NCI-H82 treated with DMSO at 0.1 percent for 48 hours (cell line): ENCODE measurements at regions not wholly inside any gene's neighbourhood (a gene's known extent, or its start where the extent isn't known, plus 50 kb on each side); places are given as distances from the start of the nearest gene placed in this dataset.

Source experiments
- DNase-seq: peaks from one replicate; lab custom pipeline; 2025; ENCODE audit not compliant: unreplicated experiment; lab: John Stamatoyannopoulos, UW

DNA sequence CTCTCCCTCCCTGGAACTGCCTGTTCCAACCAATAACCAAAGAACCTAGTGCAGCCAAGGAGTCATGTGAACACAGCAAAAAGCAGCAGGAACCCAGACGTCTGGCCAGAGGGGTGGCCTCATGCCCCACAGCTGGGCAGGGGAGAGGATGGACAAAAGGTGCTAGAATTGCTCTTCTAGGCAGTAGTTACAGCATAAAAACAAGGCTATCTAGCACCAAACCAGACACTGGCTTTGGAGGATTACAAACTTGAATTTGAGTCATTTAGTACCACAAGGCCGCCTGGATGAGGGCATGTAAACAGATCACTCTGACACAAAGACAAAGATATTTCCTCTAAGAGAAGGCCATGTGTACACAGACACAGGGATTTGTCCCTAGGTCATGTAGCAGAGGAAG lies 423.3 kb upstream of the MAF start:
- no peak for DNase-seq

DNA sequence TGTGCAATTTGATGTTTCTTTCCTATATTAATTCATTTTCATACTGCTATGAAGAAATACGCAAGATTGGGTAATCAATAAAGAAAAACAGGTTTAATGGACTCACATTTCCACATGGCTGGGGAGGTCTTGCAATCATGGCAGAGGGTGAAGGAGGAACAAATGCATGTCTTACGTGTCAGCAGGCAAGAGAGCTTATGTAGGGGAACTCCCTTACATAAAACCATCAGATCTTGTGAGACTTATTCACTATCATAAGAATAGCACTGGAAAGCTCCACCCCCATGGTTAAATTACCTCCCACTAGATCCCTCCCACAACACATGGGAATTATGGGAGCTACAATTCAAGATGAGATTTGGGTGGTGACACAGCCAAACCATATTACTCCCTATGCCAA lies 418.9 kb upstream of the MAF start:
- DNase-seq = no peak

DNA sequence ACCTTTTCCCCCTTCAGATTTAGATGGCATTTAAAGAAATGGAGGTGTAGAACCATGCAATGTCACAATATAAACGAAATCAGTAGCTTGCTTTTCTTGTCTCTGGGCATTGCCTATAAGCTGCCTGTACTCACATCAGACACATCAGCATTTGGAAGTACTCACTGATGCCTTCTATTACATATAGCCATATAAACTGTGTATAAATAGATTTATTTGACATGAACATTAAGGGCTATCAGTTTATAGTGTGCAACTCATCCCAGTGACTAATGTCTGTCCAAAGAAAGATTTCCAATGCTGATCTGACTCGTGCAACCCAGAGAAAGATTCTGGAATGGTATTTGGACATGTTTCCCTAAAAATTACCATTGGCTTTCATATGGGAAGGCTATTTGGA lies 417.9 kb upstream of the MAF start:
- DNase-seq = no peak

DNA sequence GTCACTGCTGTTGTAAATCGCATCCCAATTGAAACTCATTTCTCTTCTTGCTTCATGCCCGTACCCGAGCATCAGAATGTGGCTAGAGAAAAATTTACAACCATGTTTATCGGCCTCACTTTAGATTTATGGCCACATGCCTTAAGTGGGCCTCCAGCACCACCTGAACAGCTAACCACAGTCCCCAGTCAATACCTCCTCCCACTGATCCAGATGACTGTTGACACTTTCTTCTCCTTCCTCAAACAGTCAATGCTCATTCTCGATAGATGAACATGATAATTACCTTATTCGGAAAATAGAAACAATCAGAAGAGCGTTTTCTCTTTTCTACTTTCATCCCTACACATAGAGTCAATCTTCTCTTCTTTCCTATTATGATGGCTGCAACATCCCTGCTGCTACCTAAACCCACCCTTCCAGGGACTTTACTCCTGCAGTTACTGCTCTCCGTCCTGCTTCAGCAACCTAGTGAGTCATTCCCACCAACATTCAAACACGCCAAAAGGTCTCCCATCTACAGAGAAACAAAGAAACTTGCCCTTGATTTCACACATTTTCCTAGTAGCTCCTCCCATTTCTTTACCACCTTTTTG lies 416.3 kb upstream of the MAF start:
- DNase-seq = no peak

DNA sequence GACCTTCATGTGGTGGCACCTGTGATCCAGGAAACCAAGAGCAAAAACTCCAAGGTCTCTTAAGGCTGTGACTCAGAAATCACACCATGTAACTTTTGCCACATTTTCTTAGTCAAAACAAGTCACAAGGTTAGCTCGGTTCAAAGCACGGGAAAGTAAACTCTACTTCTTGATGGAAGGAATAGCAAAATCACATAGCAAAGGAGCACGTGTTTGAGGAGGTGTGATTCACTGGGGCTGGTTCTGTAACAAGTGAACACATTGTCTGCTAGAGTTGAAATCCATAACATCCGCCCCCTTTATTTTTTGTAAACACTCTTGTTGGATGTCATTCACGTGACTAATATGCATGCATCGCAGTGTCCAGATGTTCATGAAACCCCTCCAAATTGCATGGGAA lies 415.0 kb upstream of the MAF start:
- no peak for DNase-seq

DNA sequence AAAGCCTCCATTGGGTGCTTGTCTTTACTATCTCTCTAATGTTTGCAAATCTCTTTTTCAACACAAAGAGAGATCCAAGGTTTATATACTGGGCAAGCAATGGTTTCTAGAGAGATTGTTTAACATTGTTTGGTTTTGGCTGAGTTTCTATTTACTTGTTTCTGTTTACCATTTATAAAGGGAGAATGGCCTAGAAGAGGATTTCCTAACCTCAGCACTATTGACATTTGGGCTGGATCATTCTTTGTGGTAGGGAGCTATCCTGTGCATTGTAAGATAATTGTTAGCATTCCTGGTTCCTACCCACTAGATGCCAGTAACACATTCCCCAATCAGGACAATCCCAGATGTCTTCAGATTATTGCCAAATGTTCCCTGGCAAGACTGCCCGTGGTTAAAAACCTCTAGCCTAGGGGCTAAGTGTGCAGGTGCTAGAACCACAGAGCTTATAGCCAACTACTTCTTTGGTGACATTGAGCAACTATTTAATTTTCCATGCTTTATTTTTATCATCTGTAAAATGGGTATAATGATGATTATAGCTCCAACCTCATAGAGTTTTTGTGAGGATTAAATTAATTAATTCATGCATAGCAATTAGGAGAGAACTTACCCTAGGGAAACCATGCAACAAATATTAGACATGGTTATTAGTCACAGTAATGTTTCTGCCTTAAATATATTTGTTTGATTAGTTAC lies 413.9 kb upstream of the MAF start:
- no peak for DNase-seq

DNA sequence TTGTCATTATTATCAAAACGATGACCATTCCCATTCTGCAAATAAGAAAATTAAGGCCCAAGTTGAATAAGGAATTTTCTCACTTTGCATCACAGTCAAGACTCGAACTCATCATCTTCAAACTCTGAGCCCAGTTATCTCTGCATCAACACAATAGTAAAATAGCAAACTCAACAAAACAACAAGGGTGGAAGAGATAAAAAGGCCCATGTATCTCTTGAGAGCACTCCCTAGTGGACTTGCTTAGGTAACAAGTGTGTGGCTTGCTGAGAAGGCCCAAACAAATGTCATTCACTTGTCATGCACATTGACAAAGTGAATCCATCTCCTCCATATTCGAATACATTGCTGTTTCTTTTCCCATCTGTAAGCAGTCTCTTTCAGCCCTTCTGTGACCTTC lies 412.0 kb upstream of the MAF start:
- no peak for DNase-seq

DNA sequence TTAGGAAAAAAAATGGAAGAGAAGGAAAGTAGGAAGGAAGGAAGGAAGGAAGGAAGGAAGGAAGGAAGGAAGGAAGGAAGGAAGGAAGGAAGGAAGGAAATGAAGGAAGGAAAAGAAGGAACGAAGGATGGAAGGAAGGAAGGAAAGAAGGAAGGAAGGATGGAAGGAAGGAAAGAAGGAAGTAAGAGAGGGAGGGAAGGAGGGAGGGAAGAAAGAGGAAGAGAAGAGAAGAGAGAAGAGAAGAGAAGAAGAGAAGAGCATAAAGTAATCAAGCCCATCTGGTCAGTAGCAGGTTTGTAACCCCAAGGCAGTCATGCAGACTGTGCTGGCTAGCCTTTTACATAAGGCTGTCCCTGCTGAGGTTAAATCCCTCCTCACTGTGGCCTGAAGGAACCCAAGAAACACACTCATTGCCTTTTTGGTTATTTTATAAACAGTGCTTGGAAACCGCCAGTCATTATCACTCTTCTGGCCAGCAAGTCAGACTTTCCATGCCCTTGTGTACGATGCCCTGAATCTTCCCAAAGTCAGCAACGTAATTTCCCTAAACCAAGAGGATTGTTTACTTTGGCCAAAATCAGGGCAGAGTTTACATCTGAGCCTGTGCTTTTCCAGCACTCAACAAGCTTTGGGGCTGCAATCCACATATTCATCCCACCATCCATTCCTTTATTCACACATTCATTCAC lies 409.6 kb upstream of the MAF start:
- no peak for DNase-seq

DNA sequence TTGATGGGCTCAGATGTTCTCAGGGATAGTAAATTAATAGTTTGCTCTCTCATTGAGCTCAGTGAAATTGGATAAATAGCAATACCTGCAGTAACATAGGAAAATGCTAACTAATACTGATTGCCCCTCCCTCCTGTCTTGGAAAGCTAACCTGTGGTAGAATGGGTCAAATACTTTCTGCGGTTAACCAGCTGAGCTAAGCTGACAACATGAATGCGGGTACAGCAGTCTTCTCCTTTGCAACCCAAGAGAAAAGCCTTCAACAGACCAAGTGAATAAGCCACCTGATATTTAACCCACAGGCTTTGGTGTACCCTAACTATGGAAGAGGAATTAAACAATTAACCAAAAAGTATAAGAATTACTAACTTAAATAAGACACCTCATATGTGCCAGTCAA lies 408.3 kb upstream of the MAF start:
- DNase-seq = no peak

DNA sequence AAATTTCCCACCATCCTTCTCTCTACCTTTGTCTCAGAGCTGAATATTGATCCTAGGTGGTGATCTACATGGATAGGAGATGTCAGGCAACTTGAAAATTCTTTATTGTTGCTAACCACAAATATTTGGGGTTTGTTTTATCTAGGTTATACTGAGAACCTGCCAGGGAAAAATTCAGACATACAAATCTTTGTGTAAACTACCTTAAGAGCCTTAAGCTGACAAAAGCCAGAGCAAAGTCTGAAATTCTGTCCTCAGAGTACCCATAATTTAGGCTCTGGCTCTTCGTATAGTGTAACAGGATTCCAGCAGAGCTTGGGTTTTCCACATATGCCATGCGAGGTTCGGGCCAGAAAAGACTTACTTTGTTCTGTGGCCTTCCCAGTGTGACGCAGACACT lies 406.7 kb upstream of the MAF start:
- DNase-seq = no peak

DNA sequence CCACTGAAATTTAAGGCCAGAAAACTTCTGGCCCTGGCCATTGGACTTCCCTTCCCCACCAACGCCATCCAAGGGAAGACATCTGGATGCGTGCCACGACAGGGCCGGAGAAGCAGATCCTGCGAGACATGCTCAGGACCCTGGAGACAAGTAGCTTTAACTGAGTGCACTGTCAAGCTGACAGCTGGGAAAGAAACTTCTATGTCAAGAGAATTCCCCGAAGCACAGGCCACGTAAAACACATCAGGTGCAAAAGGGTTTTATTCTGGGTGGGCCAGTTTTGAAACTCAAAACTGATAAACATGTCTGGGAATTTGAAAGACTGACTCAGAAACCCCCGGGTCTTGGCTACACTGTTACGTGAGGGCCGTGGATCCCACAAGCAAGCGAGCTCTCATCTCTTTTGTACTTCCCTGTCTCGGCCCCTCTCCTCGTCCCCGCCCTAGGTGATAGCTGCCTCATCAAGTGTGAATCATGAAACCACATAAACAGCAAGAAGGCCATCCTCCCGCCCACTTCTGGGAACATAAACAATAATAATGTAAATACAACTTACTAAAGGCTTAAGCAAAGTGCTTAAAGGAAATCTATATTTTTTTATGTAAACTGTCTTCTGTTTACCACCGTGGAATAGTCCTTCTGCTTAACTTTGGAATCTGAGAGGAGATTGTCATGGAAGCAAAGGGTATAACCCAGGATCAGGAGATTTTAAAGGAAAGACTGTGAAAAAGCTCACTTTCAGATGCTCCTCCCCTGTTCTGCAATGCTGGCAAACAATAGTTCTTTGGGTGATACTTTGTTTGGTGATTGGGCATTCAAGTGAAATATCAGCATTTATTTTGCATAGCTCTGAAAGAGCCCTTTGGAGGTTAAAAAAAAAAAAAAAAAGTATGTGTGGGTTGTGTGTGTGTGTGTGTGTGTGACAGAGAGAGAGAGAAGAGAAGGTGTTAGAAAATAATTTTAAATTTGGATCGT lies 406.0 kb upstream of the MAF start:
- no peak for DNase-seq

DNA sequence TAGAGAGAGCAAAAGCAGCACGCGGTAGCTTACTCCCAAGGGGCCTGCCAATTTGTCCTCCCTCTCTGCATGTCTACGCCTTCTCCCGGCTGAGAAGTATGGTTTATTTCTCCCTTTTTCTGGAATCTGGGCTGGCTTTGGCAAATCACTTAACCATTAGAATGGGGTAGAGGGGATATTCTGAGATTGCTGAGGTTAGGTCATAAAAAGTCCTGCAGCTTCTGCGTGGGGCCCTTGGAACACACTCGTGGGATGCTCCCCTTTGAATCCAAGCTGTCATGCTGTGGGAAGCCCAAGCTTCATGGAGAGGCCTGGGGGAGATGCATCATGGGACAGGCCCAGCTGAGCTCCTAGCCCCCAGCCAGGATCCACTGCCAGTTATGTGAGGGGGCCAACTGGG lies 403.6 kb upstream of the MAF start:
- no peak for DNase-seq

DNA sequence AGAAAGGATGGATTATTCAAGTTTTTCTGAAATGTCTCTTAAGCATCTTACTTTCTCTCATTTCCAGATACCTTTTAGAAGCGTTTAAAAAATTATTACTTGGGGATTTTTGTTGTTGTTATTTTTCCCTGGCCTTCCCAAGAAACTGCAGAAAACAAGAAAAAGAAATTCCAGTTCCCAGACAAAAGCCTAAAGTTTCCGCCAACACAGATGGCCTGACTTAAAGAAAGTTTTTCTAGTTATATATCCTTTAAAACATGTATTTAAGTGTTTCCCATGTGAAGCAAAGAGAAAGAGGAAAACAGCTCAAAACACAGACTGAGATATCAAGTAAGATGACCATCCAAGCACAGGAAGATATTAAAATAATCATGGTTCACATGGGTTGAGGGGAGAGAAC lies 401.7 kb upstream of the MAF start:
- no peak for DNase-seq

DNA sequence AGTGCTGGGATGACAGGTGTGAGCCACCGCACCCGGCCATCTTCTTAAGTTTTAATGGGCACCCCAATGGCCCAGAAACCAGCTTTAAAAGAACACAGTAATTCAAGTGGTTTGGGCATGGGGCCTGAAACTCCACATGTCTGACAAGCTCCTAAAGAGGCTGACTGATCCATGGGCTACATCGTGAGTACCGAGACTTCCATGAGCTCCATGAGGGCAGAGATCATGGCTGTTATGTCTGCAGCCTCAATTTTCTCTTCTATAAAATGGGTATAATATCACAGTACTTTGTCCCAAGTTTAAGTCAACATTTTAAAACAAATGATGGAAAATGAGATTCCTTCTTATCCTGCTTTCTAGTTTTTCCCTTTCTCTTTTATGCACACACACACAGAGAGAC lies 397.6 kb upstream of the MAF start:
- DNase-seq = no peak

DNA sequence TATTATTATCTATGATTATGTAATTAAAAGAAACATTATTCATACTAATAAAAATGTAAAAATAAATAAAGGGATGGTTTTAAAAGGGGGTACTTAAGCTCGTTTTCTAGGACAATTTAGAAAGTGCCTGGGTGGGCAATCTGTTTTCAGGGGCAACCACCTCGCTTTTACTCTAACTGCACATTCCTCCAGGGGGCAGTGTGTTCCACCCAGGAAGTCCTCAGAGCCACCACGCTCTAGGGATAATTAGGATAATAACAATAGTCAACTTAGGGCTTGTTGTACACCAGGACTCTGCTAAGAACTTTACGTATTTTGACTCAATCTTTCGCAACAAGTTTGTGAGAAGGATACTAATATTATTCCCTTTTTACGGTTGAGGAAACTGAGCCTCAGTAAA lies 396.7 kb upstream of the MAF start:
- DNase-seq = no peak

DNA sequence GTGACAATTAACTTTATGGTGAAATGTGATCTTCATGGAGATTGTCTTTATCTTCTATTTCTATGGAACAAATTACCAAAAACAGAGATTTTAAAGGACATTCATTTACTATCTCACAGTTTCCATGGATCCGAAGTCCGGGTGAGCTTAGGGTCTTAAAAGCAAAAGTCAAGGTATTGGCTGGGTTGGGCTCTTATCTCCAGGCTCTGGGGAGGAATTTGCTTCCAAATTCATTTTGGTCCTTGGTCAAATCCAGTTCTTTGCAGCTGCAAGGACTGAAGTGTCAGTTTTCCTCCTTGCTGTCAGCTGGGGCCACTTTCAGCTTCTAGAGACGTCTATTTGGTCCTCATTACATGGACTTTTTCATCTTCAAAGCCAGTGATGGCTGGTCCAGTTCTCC lies 395.8 kb upstream of the MAF start:
- no peak for DNase-seq

DNA sequence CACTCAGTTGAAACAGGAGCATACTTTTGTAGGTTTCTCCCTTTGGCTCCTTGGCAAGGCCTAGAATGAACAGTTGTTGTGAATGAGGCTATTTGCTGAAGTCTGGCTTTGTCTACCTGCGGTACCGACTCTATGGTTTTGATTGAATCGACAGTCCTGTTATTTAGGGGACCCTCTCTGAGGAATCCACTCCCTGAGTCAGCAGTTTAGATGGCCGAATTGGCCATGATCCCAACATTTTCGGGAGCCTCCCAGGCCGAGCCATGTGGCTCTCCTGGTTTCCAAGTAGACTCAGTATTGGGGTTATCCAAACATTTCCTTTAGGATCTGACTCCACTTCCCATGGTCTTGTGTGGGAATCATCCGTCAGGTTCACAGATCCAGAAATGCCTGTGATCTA lies 394.8 kb upstream of the MAF start:
- no peak for DNase-seq

DNA sequence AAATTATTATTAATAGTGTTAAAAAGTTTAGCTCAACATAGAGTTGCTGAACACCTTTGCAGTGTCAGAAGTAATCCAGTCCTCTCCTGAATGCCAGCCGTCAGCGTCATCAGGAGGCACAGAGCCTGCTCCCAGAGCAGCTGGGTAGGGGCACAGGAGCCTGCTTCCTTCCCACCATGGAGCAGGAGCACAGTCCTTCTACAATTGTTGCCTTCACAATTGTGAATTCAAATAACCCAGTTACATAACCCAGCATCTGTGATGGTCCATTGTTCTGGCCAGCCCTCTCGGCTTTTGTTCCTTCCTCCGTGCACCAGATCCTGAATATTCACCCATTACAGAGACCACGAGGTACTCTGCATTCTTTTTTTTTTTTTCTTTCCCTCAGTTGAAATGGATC lies 393.9 kb upstream of the MAF start:
- DNase-seq = no peak

DNA sequence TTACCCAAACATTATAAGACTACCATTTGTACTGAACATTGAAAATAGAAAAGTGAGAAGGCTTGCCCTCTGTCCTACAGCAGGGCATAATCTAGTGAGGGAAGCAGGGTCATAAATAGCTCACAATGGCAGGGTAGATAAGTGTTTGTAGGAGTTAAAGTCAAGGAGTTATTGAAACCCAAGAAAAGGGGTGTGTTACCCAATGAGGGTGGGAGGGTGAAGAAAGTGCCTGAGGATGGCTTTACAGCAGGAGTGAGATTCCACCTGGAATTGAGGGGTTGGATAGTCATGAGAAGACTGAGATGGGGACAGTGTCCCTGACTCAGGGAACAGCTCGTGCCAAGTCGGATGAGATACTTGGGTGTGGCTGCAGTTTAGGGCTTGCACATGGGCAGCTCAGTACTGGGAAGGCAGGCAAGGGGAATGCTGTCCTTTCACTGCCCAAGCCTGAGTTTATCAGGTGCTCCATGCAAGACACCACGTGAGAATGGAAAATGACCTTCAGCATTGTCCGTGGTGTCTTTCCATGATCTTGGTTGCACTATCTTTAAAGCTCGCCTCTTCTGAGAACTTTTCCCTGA lies 393.2 kb upstream of the MAF start:
- no peak for DNase-seq

DNA sequence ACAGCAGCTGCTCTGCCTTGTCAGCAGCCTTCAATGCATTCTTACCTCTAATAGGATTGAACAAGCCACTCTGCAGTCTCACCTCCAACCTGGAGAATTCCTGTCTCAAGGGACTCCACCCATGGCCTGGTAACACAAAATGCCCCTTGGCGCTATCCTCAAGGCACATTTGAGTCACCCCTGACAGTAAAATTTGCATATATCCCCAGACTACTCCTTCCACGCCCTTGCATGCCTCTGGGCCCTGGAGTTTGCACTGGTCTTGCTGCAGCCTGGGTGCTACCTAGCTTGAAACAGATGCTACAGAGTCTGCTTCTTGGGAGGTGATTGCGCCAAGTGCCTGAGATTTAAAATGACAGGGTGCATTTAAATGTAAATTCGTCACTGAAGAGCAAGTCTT lies 391.4 kb upstream of the MAF start:
- DNase-seq = no peak

DNA sequence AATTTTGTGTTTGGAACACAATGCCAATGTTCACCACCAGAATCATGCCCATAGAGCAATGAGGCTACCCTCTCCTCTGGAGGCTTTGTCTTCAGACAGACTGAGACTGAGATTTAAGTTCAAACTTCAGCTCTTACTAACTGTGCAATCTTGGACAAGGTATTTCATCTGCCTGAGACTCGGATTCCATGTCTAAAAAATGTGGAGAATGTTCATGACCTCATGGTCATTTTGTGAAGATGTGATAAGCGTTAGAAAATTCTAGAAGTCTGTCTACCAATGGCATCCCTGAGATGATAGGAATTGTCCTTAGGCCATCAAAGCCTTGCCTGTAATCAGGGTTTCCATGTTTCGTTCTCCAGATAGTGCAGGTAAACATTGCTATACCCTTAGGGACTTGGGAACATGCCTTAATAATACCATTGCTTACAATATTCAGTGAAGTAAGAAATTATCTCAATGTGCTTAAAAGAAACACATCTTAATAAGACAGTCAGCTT lies 388.2 kb upstream of the MAF start:
- no peak for DNase-seq
